ENCODE measurements at regions not wholly inside any gene's neighbourhood (a gene's known extent, or its start where the extent isn't known, plus 50 kb on each side); places are given as distances from the start of the nearest gene placed in this dataset.
A peak's percentile ranks its signal among the peaks of the same experiment; 100 is the strongest.
"Not testable (repeated sequence)": the region's sequence is repeated elsewhere in the genome, so short reads cannot be mapped to it uniquely, and the experiment has no call there.

GRCh38 chr4:169885893-169886292 lies 128.1 kb upstream of the HPF1 start:
- no peak for FAIRE-seq

GRCh38 chr4:169881769-169882168 lies 124.0 kb upstream of the HPF1 start:
- FAIRE-seq: no peak

- no peak for FAIRE-seq
Observed at GRCh38 chr4:169870507-169870906, 112.8 kb upstream of the HPF1 start.

GRCh38 chr4:169869490-169869889 lies 111.7 kb upstream of the HPF1 start:
- no peak for FAIRE-seq

- no peak for FAIRE-seq
Observed at GRCh38 chr4:169861593-169861992, 103.8 kb upstream of the HPF1 start.

GRCh38 chr4:169859366-169860216 lies 101.8 kb upstream of the HPF1 start:
- no peak for FAIRE-seq

- no peak for FAIRE-seq
Observed at GRCh38 chr4:169854090-169854489, 96.3 kb upstream of the HPF1 start.

GRCh38 chr4:169852481-169852880 lies 94.7 kb upstream of the HPF1 start:
- FAIRE-seq: no peak

GRCh38 chr4:169851750-169852149 lies 94.0 kb upstream of the HPF1 start:
- FAIRE-seq: peak; percentile 26

GRCh38 chr4:169849456-169849855 lies 91.7 kb upstream of the HPF1 start:
- FAIRE-seq: no peak

- FAIRE-seq: no peak
Observed at GRCh38 chr4:169848018-169848417, 90.3 kb upstream of the HPF1 start.

GRCh38 chr4:169847171-169847570 lies 89.4 kb upstream of the HPF1 start:
- no peak for FAIRE-seq

GRCh38 chr4:169846396-169846795 lies 88.7 kb upstream of the HPF1 start:
- no peak for FAIRE-seq

- FAIRE-seq: no peak
Observed at GRCh38 chr4:169841776-169842175, 84.0 kb upstream of the HPF1 start.

- no peak for FAIRE-seq
Observed at GRCh38 chr4:169840554-169840953, 82.8 kb upstream of the HPF1 start.

- not testable (repeated sequence) for FAIRE-seq
Observed at GRCh38 chr4:169828329-169828728, 70.6 kb upstream of the HPF1 start.

GRCh38 chr4:169826634-169827187 lies 69.0 kb upstream of the HPF1 start:
- FAIRE-seq: no peak

- FAIRE-seq: no peak
Observed at GRCh38 chr4:169823685-169824084, 65.9 kb upstream of the HPF1 start.

GRCh38 chr4:169821402-169821801 lies 63.7 kb upstream of the HPF1 start:
- FAIRE-seq: no peak

GRCh38 chr4:169818063-169818679 lies 60.4 kb upstream of the HPF1 start:
- FAIRE-seq: no peak

- no peak for FAIRE-seq
Observed at GRCh38 chr4:169815606-169816005, 57.9 kb upstream of the HPF1 start.

GRCh38 chr4:169811476-169811875 lies 53.7 kb upstream of the HPF1 start:
- no peak for FAIRE-seq

GRCh38 chr4:169810325-169811323 lies 52.9 kb upstream of the HPF1 start:
- FAIRE-seq: peak; percentile 91
